ENCODE measurements at regions not wholly inside any gene's neighbourhood (a gene's known extent, or its start where the extent isn't known, plus 50 kb on each side); places are given as distances from the start of the nearest gene placed in this dataset.

- TF ChIP-seq, protein P1, sequence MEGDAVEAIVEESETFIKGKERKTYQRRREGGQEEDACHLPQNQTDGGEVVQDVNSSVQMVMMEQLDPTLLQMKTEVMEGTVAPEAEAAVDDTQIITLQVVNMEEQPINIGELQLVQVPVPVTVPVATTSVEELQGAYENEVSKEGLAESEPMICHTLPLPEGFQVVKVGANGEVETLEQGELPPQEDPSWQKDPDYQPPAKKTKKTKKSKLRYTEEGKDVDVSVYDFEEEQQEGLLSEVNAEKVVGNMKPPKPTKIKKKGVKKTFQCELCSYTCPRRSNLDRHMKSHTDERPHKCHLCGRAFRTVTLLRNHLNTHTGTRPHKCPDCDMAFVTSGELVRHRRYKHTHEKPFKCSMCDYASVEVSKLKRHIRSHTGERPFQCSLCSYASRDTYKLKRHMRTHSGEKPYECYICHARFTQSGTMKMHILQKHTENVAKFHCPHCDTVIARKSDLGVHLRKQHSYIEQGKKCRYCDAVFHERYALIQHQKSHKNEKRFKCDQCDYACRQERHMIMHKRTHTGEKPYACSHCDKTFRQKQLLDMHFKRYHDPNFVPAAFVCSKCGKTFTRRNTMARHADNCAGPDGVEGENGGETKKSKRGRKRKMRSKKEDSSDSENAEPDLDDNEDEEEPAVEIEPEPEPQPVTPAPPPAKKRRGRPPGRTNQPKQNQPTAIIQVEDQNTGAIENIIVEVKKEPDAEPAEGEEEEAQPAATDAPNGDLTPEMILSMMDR (IDR thresholded peaks at IDR 0.05) = no peak
- no peak for TF ChIP-seq POLR2A (IDR thresholded peaks at IDR 0.05)
Observed at GRCh38 chr10:35907548-35907947, 265.5 kb upstream of the FZD8 start.
